ENCODE measurements at regions not wholly inside any gene's neighbourhood (a gene's known extent, or its start where the extent isn't known, plus 50 kb on each side); places are given as distances from the start of the nearest gene placed in this dataset.

DNA sequence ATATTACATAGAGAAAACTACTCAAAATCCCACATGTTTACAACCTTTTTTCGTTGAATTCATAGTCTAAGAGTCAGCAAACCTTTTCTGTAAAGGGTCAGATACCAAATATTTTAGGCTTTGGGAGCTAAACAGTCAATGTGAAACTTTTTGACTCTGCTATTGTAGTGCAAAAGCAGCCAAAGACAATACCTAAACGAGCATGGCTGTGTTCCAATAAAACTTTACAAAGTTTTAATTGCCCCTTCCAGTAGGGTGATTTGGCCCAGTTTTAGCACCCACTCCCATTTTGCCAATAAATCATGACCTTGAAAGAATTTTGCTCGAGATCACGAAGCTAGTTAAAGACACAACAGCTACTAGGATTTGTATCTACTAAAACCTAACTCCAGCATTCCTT lies 147.2 kb downstream of the ANKRD50 start:
- Histone ChIP-seq H3K27me3 (ENCODE audit: control insufficient read depth in 1 of 2, insufficient read depth in 2 of 2, low read length in 2 of 2) (no peaks in the 10 kb centered on the region), H3K27ac (ENCODE audit: low read depth in 2 of 2, low read length in 1 of 2) (no peak overlapping the region), H3K9me3 (ENCODE audit: control insufficient read depth in 2 of 2, insufficient read depth in 1 of 2, low read depth in 1 of 2, low read length in 1 of 2) (no peaks in the 10 kb centered on the region), H3K4me3 (ENCODE audit: low read depth in 1 of 2, low read length in 2 of 2) (no peak overlapping the region), H3K36me3 (ENCODE audit: control insufficient read depth in 2 of 2, insufficient read depth in 2 of 2, low read length in 1 of 2) (no peaks in the 10 kb centered on the region), H3K4me1 (ENCODE audit: control insufficient read depth in 2 of 2, insufficient read depth in 2 of 2, low read length in 1 of 2) (no peaks in the 10 kb centered on the region)
- WGBS, 2 donors: 49 to 56% methylated on average over 4 of the region's 4 CpGs

DNA sequence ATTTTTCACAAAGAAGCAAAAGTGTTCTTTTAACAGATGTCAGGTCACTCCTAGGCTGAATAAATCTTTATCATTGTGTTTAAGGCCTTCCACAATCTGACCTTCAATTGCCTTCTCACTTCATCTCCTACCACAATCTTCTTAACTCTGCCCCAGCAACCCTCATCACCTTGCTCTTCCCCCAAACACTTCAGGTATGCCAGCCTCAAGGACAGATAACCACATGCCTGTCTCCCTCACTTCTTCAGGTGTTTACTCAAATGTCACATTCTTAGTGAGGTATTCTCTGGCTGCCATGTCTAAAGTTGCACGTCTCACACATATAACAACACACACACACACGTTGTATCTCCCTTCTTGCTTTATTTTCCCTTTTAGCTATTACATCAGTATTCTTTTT lies 146.5 kb downstream of the ANKRD50 start:
- no peaks in the 10 kb centered on the region for H3K27me3 ChIP-seq (ENCODE audit: control insufficient read depth in 1 of 2, insufficient read depth in 2 of 2, low read length in 2 of 2)
- H3K9me3 ChIP-seq (ENCODE audit: control insufficient read depth in 2 of 2, insufficient read depth in 1 of 2, low read depth in 1 of 2, low read length in 1 of 2): no peaks in the 10 kb centered on the region
- no peak overlapping the region for H3K4me3 ChIP-seq (ENCODE audit: low read depth in 1 of 2, low read length in 2 of 2)
- no peaks in the 10 kb centered on the region for H3K4me1 ChIP-seq (ENCODE audit: control insufficient read depth in 2 of 2, insufficient read depth in 2 of 2, low read length in 1 of 2)
- no peaks in the 10 kb centered on the region for H3K36me3 ChIP-seq (ENCODE audit: control insufficient read depth in 2 of 2, insufficient read depth in 2 of 2, low read length in 1 of 2)
- WGBS, 2 donors: 90 to 95% methylated on average over 2 of the region's 2 CpGs
- no peak overlapping the region for H3K27ac ChIP-seq (ENCODE audit: low read depth in 2 of 2, low read length in 1 of 2)

DNA sequence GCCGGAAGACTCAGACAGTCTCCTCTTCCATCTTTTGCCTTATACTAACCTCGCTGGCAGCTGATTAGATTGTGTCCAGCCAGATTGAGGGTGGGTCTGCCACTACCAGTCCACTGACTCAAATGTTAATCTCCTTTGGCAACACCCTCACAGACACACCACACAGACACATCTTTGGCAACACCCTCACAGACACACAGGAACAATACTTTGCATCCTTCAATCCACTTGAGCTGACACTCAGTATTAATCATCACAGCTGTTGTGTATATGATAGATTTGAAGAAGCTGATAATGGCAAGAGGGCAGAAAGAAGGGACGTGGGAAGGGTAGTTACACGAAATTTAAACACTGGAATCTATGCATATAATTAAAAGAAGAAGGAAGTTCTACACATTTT lies 139.5 kb downstream of the ANKRD50 start:
- Histone ChIP-seq H3K9me3 (ENCODE audit: control insufficient read depth in 2 of 2, insufficient read depth in 1 of 2, low read depth in 1 of 2, low read length in 1 of 2) (no peaks in the 10 kb centered on the region), H3K36me3 (ENCODE audit: control insufficient read depth in 2 of 2, insufficient read depth in 2 of 2, low read length in 1 of 2) (no peaks in the 10 kb centered on the region), H3K27ac (ENCODE audit: low read depth in 2 of 2, low read length in 1 of 2) (no peak overlapping the region), H3K27me3 (ENCODE audit: control insufficient read depth in 1 of 2, insufficient read depth in 2 of 2, low read length in 2 of 2) (no peaks in the 10 kb centered on the region), H3K4me1 (ENCODE audit: control insufficient read depth in 2 of 2, insufficient read depth in 2 of 2, low read length in 1 of 2) (no peaks in the 10 kb centered on the region), H3K4me3 (ENCODE audit: low read depth in 1 of 2, low read length in 2 of 2) (no peak overlapping the region)
- 70 to 73% methylated on average over 4 of the region's 4 CpGs for WGBS, 2 donors

DNA sequence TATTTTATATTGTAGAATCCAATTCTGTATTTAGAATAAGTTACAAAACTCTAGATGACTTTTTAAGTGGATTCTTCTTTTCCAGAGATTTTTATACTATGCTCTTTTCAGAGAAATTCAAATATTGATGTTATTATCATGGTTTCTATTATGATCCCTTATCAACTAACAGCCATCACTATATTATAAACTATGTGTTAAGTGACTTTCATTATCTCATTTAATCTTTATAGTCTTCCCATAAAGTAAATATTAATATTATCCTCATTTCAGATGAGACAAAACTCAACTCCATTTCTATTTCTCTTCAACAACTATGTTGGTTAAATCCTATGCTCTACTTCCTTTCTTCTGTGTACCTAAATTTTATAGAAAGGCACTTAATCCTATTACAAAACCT lies 132.6 kb downstream of the ANKRD50 start:
- H3K36me3 ChIP-seq (ENCODE audit: control insufficient read depth in 2 of 2, insufficient read depth in 2 of 2, low read length in 1 of 2): no peaks in the 10 kb centered on the region
- H3K4me3 ChIP-seq (ENCODE audit: low read depth in 1 of 2, low read length in 2 of 2): no peak overlapping the region
- H3K9me3 ChIP-seq (ENCODE audit: control insufficient read depth in 2 of 2, insufficient read depth in 1 of 2, low read depth in 1 of 2, low read length in 1 of 2): peaks cover 0 to 2% of the 10 kb centered on the region in 2 donors
- no peaks in the 10 kb centered on the region for H3K27me3 ChIP-seq (ENCODE audit: control insufficient read depth in 1 of 2, insufficient read depth in 2 of 2, low read length in 2 of 2)
- H3K4me1 ChIP-seq (ENCODE audit: control insufficient read depth in 2 of 2, insufficient read depth in 2 of 2, low read length in 1 of 2): no peaks in the 10 kb centered on the region
- no peak overlapping the region for H3K27ac ChIP-seq (ENCODE audit: low read depth in 2 of 2, low read length in 1 of 2)

DNA sequence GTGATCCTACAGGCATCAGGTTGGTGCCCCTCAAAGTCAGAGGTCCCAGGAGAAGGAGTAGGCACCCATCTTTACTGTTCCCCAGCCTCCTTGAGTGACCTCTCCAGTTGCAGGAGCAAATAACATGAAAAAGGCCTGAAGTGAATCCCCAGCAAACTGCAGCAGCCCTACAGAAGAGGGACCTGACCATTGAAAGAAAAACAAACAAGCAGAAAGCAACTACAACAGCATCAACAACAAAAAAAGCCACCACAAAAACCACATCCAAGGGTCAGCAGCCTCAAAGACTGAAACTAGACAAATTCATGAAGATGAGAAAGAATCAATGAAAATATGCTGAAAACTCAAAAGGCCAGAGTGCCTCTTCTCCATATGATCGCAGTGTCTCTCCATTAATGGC lies 128.7 kb downstream of the ANKRD50 start:
- no peak overlapping the region for H3K27ac ChIP-seq (ENCODE audit: low read depth in 2 of 2, low read length in 1 of 2)
- no peak overlapping the region for H3K4me3 ChIP-seq (ENCODE audit: low read depth in 1 of 2, low read length in 2 of 2)
- no peaks in the 10 kb centered on the region for H3K27me3 ChIP-seq (ENCODE audit: control insufficient read depth in 1 of 2, insufficient read depth in 2 of 2, low read length in 2 of 2)
- 97 to 100% methylated on average over 1 of the region's 1 CpG for WGBS, 2 donors
- H3K9me3 ChIP-seq (ENCODE audit: control insufficient read depth in 2 of 2, insufficient read depth in 1 of 2, low read depth in 1 of 2, low read length in 1 of 2): peaks cover 0 to 2% of the 10 kb centered on the region in 2 donors
- no peaks in the 10 kb centered on the region for H3K36me3 ChIP-seq (ENCODE audit: control insufficient read depth in 2 of 2, insufficient read depth in 2 of 2, low read length in 1 of 2)
- no peaks in the 10 kb centered on the region for H3K4me1 ChIP-seq (ENCODE audit: control insufficient read depth in 2 of 2, insufficient read depth in 2 of 2, low read length in 1 of 2)

DNA sequence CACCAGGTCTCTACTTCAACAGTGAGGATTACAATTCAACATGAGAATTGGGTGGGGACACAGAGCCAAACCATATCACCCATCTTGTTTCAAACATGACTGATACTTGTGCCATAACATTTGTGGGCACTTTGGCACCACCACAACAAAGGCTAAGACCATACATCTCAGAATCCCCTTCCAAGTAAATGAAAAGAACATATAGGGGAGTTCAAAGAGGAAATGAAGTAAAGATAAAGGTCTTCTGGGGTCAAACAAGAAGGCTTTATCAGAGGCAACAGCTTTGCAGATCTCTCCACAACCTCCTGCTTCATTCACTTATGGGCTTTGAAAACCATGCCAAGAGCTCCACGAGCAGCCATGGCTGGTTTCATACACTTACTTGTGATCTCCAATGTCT lies 122.7 kb downstream of the ANKRD50 start:
- Histone ChIP-seq H3K4me3 (ENCODE audit: low read depth in 1 of 2, low read length in 2 of 2) (no peak overlapping the region), H3K36me3 (ENCODE audit: control insufficient read depth in 2 of 2, insufficient read depth in 2 of 2, low read length in 1 of 2) (no peaks in the 10 kb centered on the region), H3K4me1 (ENCODE audit: control insufficient read depth in 2 of 2, insufficient read depth in 2 of 2, low read length in 1 of 2) (no peaks in the 10 kb centered on the region), H3K9me3 (ENCODE audit: control insufficient read depth in 2 of 2, insufficient read depth in 1 of 2, low read depth in 1 of 2, low read length in 1 of 2) (no peaks in the 10 kb centered on the region), H3K27me3 (ENCODE audit: control insufficient read depth in 1 of 2, insufficient read depth in 2 of 2, low read length in 2 of 2) (no peaks in the 10 kb centered on the region), H3K27ac (ENCODE audit: low read depth in 2 of 2, low read length in 1 of 2) (no peak overlapping the region)
- WGBS, 2 donors: 84 to 94% methylated on average over 1 of the region's 1 CpG

DNA sequence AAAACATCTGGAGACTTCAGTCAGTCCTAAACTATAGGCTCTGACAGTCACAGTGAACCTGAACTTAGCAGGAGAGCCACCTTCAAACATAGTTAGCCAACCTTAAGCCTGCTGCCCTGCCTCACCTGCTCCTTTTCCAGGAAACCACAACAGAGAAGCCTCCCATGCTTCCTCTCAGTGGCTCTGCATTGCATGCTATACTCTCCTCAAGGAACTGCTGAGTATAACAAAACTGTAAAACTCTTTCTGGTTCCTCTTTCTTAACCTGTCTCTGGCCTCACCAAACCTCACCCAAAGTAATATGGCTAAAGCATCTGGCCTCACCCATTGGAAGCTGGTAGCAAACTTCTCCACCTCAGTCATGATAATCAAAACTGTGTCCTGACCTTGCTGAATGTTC lies 122.1 kb downstream of the ANKRD50 start:
- no peak overlapping the region for H3K4me3 ChIP-seq (ENCODE audit: low read depth in 1 of 2, low read length in 2 of 2)
- no peak overlapping the region for H3K27ac ChIP-seq (ENCODE audit: low read depth in 2 of 2, low read length in 1 of 2)
- no peaks in the 10 kb centered on the region for H3K9me3 ChIP-seq (ENCODE audit: control insufficient read depth in 2 of 2, insufficient read depth in 1 of 2, low read depth in 1 of 2, low read length in 1 of 2)
- H3K27me3 ChIP-seq (ENCODE audit: control insufficient read depth in 1 of 2, insufficient read depth in 2 of 2, low read length in 2 of 2): no peaks in the 10 kb centered on the region
- H3K4me1 ChIP-seq (ENCODE audit: control insufficient read depth in 2 of 2, insufficient read depth in 2 of 2, low read length in 1 of 2): no peaks in the 10 kb centered on the region
- no peaks in the 10 kb centered on the region for H3K36me3 ChIP-seq (ENCODE audit: control insufficient read depth in 2 of 2, insufficient read depth in 2 of 2, low read length in 1 of 2)

DNA sequence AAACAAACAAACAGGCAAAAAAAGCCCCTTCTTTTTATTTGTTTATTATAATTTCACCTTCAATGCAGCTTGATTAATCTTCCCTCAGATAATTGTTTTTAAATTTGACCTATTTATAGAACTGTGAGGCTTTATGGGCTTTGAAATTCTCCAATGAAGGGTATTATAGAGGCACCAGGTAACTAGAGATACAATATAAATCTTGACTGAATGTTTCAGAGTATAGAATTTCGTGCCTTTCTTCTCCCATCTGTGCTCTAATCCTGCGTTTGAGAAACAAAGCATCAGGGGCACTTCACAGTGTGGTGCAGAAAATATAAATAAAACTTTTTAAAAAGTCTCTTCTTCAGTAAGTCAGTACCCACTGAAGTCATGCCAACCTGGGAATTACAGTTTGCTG lies 120.9 kb downstream of the ANKRD50 start:
- Histone ChIP-seq H3K27ac (ENCODE audit: low read depth in 2 of 2, low read length in 1 of 2) (no peak overlapping the region), H3K36me3 (ENCODE audit: control insufficient read depth in 2 of 2, insufficient read depth in 2 of 2, low read length in 1 of 2) (no peaks in the 10 kb centered on the region), H3K4me1 (ENCODE audit: control insufficient read depth in 2 of 2, insufficient read depth in 2 of 2, low read length in 1 of 2) (no peaks in the 10 kb centered on the region), H3K27me3 (ENCODE audit: control insufficient read depth in 1 of 2, insufficient read depth in 2 of 2, low read length in 2 of 2) (no peaks in the 10 kb centered on the region), H3K4me3 (ENCODE audit: low read depth in 1 of 2, low read length in 2 of 2) (no peak overlapping the region), H3K9me3 (ENCODE audit: control insufficient read depth in 2 of 2, insufficient read depth in 1 of 2, low read depth in 1 of 2, low read length in 1 of 2) (no peaks in the 10 kb centered on the region)
- 61 to 67% methylated on average over 2 of the region's 2 CpGs for WGBS, 2 donors

DNA sequence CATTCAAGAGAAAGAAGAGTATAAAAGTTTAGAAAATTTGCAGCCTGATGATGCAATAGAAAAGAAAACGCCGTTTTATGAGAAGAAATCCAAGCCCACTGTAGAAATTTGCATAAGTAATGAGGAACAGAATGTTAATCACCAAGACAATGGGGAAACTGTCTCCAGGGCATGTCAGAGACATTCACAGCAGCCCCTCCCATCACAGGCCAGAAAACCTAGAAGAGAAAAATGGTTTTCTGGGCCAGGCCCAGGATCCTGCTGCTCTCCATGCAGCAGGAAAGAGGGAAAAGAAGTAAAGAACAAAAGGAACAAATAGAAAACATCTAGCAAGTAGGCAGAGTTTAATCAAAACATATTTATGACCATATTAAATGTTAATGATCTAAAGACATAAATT lies 119.0 kb downstream of the ANKRD50 start:
- 80 to 85% methylated on average over 2 of the region's 2 CpGs for WGBS, 2 donors
- H3K27me3 ChIP-seq (ENCODE audit: control insufficient read depth in 1 of 2, insufficient read depth in 2 of 2, low read length in 2 of 2): no peaks in the 10 kb centered on the region
- no peak overlapping the region for H3K4me3 ChIP-seq (ENCODE audit: low read depth in 1 of 2, low read length in 2 of 2)
- no peaks in the 10 kb centered on the region for H3K36me3 ChIP-seq (ENCODE audit: control insufficient read depth in 2 of 2, insufficient read depth in 2 of 2, low read length in 1 of 2)
- H3K9me3 ChIP-seq (ENCODE audit: control insufficient read depth in 2 of 2, insufficient read depth in 1 of 2, low read depth in 1 of 2, low read length in 1 of 2): no peaks in the 10 kb centered on the region
- no peak overlapping the region for H3K27ac ChIP-seq (ENCODE audit: low read depth in 2 of 2, low read length in 1 of 2)
- no peaks in the 10 kb centered on the region for H3K4me1 ChIP-seq (ENCODE audit: control insufficient read depth in 2 of 2, insufficient read depth in 2 of 2, low read length in 1 of 2)

DNA sequence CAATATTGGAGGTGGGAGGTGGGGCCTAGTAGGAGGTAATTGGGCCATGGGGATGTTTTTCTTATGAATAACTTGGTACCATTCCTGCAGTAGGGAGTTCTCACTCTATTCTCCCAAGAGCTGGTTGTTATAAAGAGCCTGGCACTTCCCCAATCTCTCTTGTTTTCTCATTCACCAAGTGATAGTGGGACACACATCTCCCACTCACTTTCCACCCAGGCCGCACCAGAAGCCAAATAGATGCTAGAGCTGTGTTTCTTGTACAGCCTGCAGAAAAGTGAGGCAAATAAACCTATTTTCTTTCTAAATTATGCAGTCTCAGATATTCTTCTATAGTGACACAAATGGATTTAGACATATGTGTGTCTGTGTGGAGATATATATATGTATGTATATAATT lies 117.6 kb downstream of the ANKRD50 start:
- WGBS, 2 donors: 92 to 95% methylated on average over 1 of the region's 1 CpG
- H3K9me3 ChIP-seq (ENCODE audit: control insufficient read depth in 2 of 2, insufficient read depth in 1 of 2, low read depth in 1 of 2, low read length in 1 of 2): no peaks in the 10 kb centered on the region
- H3K27ac ChIP-seq (ENCODE audit: low read depth in 2 of 2, low read length in 1 of 2): no peak overlapping the region
- no peak overlapping the region for H3K4me3 ChIP-seq (ENCODE audit: low read depth in 1 of 2, low read length in 2 of 2)
- no peaks in the 10 kb centered on the region for H3K4me1 ChIP-seq (ENCODE audit: control insufficient read depth in 2 of 2, insufficient read depth in 2 of 2, low read length in 1 of 2)
- H3K27me3 ChIP-seq (ENCODE audit: control insufficient read depth in 1 of 2, insufficient read depth in 2 of 2, low read length in 2 of 2): no peaks in the 10 kb centered on the region
- no peaks in the 10 kb centered on the region for H3K36me3 ChIP-seq (ENCODE audit: control insufficient read depth in 2 of 2, insufficient read depth in 2 of 2, low read length in 1 of 2)
